ENCODE measurements at regions not wholly inside any gene's neighbourhood (a gene's known extent, or its start where the extent isn't known, plus 50 kb on each side); places are given as distances from the start of the nearest gene placed in this dataset.
"Not testable (repeated sequence)": the region's sequence is repeated elsewhere in the genome, so short reads cannot be mapped to it uniquely, and the experiment has no call there.

- DNase-seq (ENCODE audit: low read depth, low spot score): no peak
Observed at GRCh38 chr7:104074529-104074928, 85.1 kb upstream of the RELN start.

DNA sequence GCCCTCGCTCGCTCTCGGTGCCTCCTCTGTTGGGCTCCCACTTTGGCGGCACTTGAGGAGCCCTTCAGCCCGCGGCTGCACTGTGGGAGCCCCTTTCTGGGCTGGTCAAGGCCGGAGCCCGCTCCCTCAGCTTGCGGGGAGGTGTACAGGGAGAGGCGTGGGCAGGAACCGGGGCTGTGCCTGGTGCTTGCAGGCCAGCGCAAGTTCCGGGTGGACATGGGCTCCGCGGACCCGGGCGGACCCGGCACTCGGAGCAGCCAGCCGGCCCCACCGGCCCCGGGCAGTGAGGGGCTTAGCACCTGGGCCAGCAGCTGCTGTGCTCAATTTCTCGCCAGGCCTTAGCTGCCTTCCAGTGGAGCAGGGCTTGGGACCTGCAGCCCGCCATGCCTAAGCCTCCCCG is 82.2 kb upstream of the RELN start:
- DNase-seq (ENCODE audit: low read depth, low spot score): not testable (repeated sequence)

DNA sequence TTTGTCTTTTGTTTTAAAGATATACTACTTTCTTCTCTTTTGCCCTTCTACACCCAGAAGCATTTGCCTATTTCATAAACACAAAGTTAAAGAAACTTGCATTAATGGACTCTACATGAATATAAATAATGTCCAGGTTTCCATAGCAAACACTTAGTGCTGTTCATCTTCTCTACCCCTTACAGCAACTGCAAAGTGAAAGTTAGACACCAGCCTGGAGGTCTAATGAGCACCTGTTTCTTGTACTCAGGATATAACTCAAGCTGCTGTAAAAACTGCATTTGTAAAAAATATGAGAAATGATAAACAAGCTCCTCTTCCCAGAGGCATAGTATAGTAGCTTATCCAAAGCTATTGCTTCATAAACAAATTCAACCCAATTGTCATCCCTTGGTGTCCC is 76.0 kb upstream of the RELN start:
- DNase-seq (ENCODE audit: low read depth, low spot score): no peak

DNA sequence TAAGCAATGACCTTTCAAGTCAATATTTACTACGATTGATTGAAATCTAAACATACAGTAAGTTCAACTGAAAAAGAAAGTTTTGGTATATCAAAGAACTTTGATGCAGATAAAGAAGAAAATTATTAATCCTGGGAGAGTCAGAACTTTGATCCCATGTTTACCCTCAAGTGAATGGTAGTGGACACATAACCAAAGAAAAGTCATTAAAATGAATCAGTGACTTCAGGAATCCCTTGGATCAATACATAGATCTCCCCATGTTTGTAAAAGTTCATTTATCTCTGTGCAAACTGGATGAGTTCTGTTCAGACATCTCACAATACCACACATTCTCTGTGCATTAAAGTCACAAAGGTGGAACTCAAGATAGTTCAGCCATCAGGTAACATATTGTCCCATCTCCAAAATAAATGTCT is 75.5 kb upstream of the RELN start:
- no peak for DNase-seq (ENCODE audit: low read depth, low spot score)

- not testable (repeated sequence) for DNase-seq (ENCODE audit: low read depth, low spot score)
Observed at GRCh38 chr7:104063797-104064196, 74.3 kb upstream of the RELN start.

DNA sequence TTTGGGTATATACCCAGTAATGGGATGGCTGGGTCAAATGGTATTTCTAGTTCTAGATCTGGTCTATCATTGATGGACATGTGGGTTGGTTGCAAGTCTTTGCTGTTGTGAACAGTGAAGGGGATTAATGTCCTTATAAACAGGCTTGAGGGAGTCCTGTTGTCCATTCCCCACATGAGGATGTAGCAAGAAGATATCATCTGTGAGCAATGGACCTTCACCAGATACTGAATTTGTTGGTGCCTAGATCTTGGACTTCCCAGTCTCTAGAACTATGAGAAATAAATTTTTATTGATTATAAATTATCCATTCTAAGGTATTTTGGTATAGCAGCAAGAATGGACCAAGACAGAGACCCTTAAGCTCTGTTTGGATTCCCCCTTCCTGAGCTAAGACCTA is 72.2 kb upstream of the RELN start:
- no peak for DNase-seq (ENCODE audit: low read depth, low spot score)

- not testable (repeated sequence) for DNase-seq (ENCODE audit: low read depth, low spot score)
Observed at GRCh38 chr7:104059837-104060236, 70.4 kb upstream of the RELN start.

- no peak for DNase-seq (ENCODE audit: low read depth, low spot score)
Observed at GRCh38 chr7:104059103-104059502, 69.6 kb upstream of the RELN start.

- no peak for DNase-seq (ENCODE audit: low read depth, low spot score)
Observed at GRCh38 chr7:104054362-104054761, 64.9 kb upstream of the RELN start.

DNA sequence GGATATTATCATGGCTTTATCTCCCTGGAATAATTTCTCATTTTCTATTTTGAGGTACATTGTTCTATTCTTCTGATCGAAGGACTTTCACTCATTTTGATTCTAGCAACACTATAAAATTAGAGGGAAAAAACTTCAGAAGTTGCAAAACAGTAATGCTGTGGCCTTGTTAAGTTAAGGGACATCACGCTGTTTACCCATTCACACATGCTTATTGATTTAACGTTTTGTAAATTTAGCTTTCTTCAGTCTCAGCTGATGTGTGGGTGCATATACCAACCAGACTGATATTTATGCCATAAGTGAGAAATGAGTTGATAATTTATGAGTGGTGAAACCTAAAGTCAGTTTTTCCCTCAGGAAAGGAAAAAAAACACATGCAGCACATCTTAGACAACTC is 63.5 kb upstream of the RELN start:
- no peak for DNase-seq (ENCODE audit: low read depth, low spot score)

- no peak for DNase-seq (ENCODE audit: low read depth, low spot score)
Observed at GRCh38 chr7:104048055-104048454, 58.6 kb upstream of the RELN start.

DNA sequence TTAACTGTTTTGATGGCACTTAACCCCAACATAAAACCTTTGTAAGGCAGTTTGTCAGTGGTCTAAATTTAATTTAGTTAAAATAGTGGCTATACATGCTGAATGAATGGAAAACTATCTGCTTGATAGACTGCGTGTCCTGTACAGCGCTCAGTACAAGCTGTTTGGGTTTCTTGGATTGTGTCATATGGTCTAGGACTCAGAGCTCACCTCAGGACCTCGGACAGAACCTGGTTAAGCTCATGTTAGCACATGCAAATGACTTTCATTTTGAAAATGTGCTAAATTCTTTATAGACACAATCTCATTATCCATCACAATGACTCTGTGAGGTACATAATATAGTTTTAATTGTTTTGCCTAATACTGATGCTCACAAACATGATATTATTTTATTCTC is 55.7 kb upstream of the RELN start:
- DNase-seq (ENCODE audit: low read depth, low spot score): peak; percentile 16

GRCh38 chr7:104040666-104041065 is 51.2 kb upstream of the RELN start:
- no peak for DNase-seq (ENCODE audit: low read depth, low spot score)

- no peak for DNase-seq (ENCODE audit: low read depth, low spot score)
Observed at GRCh38 chr7:104039363-104039762, 49.9 kb upstream of the RELN start.
